ENCODE measurements at regions not wholly inside any gene's neighbourhood (a gene's known extent, or its start where the extent isn't known, plus 50 kb on each side); places are given as distances from the start of the nearest gene placed in this dataset.
"Not testable (repeated sequence)": the region's sequence is repeated elsewhere in the genome, so short reads cannot be mapped to it uniquely, and the experiment has no call there.

- peak; percentile 44 for DNase-seq (ENCODE audit: low read depth)
- H3K4me3 ChIP-seq (ENCODE audit: low read length) = no peak overlapping the region
- no peak for TF ChIP-seq CTCF (conservative IDR thresholded peaks at IDR 0.05; ENCODE audit: low read length)
Observed at GRCh38 chrX:903116-903515, 272.5 kb downstream of the SHOX start.

- no peak for TF ChIP-seq CTCF (conservative IDR thresholded peaks at IDR 0.05; ENCODE audit: low read length)
- DNase-seq (ENCODE audit: low read depth) = no peak
Observed at GRCh38 chrX:896256-896655, 265.7 kb downstream of the SHOX start.

GRCh38 chrX:889966-890651, 259.5 kb downstream of the SHOX start:
- TF ChIP-seq CTCF (conservative IDR thresholded peaks at IDR 0.05; ENCODE audit: low read length) = no peak
- no peak for DNase-seq (ENCODE audit: low read depth)
- H3K4me3 ChIP-seq (ENCODE audit: low read length) = no peak overlapping the region

More at GRCh38 chrX:896256-896655, 265.7 kb downstream of the SHOX start:
- no peak overlapping the region for H3K4me3 ChIP-seq (ENCODE audit: low read length)

GRCh38 chrX:887724-888123, 257.1 kb downstream of the SHOX start:
- DNase-seq (ENCODE audit: low read depth); H3K4me3 ChIP-seq (ENCODE audit: low read length): not testable (repeated sequence)

- no peak for DNase-seq (ENCODE audit: low read depth)
- no peak for TF ChIP-seq CTCF (conservative IDR thresholded peaks at IDR 0.05; ENCODE audit: low read length)
- H3K4me3 ChIP-seq (ENCODE audit: low read length) = no peak overlapping the region
Observed at GRCh38 chrX:883588-883987, 253.0 kb downstream of the SHOX start.

GRCh38 chrX:879756-880698, 249.4 kb downstream of the SHOX start:
- not testable (repeated sequence) for DNase-seq (ENCODE audit: low read depth); H3K4me3 ChIP-seq (ENCODE audit: low read length)

- no peak for DNase-seq (ENCODE audit: low read depth)
- no peak overlapping the region for H3K4me3 ChIP-seq (ENCODE audit: low read length)
- TF ChIP-seq CTCF (conservative IDR thresholded peaks at IDR 0.05; ENCODE audit: low read length) = no peak
Observed at GRCh38 chrX:874061-874460, 243.5 kb downstream of the SHOX start.

GRCh38 chrX:873016-873415, 242.4 kb downstream of the SHOX start:
- H3K4me3 ChIP-seq (ENCODE audit: low read length) = no peak overlapping the region
- DNase-seq (ENCODE audit: low read depth) = no peak
- no peak for TF ChIP-seq CTCF (conservative IDR thresholded peaks at IDR 0.05; ENCODE audit: low read length)
